ENCODE measurements at regions not wholly inside any gene's neighbourhood (a gene's known extent, or its start where the extent isn't known, plus 50 kb on each side); places are given as distances from the start of the nearest gene placed in this dataset.

DNA sequence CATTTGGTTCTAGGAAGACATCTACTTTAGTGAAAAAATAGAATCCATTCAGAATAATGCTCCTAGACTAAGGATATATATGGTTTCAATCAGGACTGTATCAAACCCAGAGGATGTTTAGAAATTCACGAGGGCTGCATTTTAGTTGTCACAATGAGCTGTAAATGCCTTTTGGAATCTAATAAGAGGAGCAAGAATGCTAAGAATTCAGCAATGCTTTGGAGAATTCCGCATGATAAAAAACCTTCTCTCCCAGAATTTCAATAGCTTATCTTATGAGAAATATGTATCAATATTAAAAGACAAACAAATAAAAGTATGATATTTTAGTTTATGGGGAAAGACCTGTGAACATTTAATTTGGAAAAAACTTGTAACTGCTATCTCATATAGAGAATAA is 885.1 kb downstream of the ZPLD1 start:
- Mint-ChIP-seq H3K27me3 (no peaks in the 10 kb centered on the region), H3K4me3 (no peak overlapping the region), H3K27ac (no peak overlapping the region), H3K4me1 (no peaks in the 10 kb centered on the region), H3K36me3 (no peaks in the 10 kb centered on the region), H3K9me3 (peaks cover 0 to 9% (median 0%) of the 10 kb centered on the region in 3 donors)

- no peak overlapping the region for H3K4me3 Mint-ChIP-seq
- peaks cover 0 to 3% (median 2%) of the 10 kb centered on the region in 3 donors for H3K9me3 Mint-ChIP-seq
- H3K36me3 Mint-ChIP-seq: no peaks in the 10 kb centered on the region
- no peak overlapping the region for H3K27ac Mint-ChIP-seq
- peaks cover 1% of the 10 kb centered on the region for H3K27me3 Mint-ChIP-seq
- H3K4me1 Mint-ChIP-seq: no peaks in the 10 kb centered on the region
Measured at GRCh38 chr3:103337179-103337845, 902.5 kb downstream of the ZPLD1 start.

GRCh38 chr3:103341078-103341606 is 906.3 kb downstream of the ZPLD1 start:
- H3K27ac Mint-ChIP-seq: no peak overlapping the region
- no peaks in the 10 kb centered on the region for H3K4me1 Mint-ChIP-seq
- H3K36me3 Mint-ChIP-seq: no peaks in the 10 kb centered on the region
- H3K9me3 Mint-ChIP-seq: peaks cover 0 to 6% (median 2%) of the 10 kb centered on the region in 3 donors
- H3K27me3 Mint-ChIP-seq: peaks cover 1% of the 10 kb centered on the region
- no peak overlapping the region for H3K4me3 Mint-ChIP-seq

DNA sequence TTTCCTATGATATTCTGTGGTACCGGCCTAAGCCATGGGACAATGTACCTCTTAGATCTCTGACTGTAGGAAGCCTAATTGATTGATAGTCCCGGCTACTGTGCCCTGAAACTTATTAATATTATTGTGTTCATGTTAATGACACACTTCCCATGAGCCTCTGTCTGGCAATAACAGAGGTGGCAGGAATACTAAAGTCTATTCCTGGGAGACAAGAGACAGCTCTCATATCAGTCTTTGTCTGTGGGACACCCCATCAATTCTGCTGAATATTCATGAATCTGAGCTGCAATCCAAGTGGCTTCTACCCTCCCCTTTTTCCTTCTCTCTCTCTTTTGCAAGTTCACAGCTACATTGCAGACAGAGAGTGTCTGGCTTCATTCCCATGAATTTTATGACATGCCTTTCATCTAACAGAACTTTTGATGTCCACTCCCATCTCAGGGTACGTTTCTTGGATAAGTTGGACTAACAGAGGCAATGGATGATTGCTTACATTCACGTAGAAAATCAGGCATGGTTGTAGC is 907.5 kb downstream of the ZPLD1 start:
- Mint-ChIP-seq H3K27ac (no peak overlapping the region), H3K9me3 (peaks cover 0 to 5% (median 2%) of the 10 kb centered on the region in 3 donors), H3K27me3 (peaks cover 1% of the 10 kb centered on the region), H3K4me3 (no peak overlapping the region), H3K4me1 (no peaks in the 10 kb centered on the region), H3K36me3 (no peaks in the 10 kb centered on the region)

DNA sequence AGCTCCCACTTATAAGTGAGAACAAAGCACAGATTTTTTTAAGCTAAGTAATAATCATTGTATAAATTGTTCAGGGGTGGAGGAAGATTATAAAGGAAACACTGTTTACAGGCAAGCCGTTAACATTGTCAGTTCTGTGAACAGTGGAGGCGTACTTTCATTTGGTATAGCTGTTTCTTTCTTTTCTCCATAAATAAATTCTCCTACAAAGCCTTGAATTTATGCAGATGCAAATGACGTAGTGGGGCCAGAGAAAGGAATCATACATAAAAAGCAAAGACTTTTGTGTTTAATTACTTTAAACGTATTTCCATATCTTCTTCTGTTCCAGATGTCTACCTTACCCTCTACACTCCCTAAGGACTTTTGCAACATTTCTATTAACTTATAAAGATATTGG is 914.9 kb downstream of the ZPLD1 start:
- Mint-ChIP-seq H3K9me3 (no peaks in the 10 kb centered on the region), H3K27ac (no peak overlapping the region)

GRCh38 chr3:103365467-103365866 is 930.7 kb downstream of the ZPLD1 start:
- Mint-ChIP-seq H3K27me3 (no peaks in the 10 kb centered on the region), H3K4me3 (no peak overlapping the region), H3K27ac (no peak overlapping the region), H3K9me3 (no peaks in the 10 kb centered on the region), H3K4me1 (no peaks in the 10 kb centered on the region), H3K36me3 (no peaks in the 10 kb centered on the region)

More for the DNA sequence above, 914.9 kb downstream of the ZPLD1 start:
- H3K4me1 Mint-ChIP-seq: no peaks in the 10 kb centered on the region
- H3K27me3 Mint-ChIP-seq: no peaks in the 10 kb centered on the region
- no peak overlapping the region for H3K4me3 Mint-ChIP-seq
- H3K36me3 Mint-ChIP-seq: no peaks in the 10 kb centered on the region

GRCh38 chr3:103367481-103367880 is 932.7 kb downstream of the ZPLD1 start:
- no peak overlapping the region for H3K27ac Mint-ChIP-seq
- no peaks in the 10 kb centered on the region for H3K4me1 Mint-ChIP-seq
- H3K9me3 Mint-ChIP-seq: no peaks in the 10 kb centered on the region
- H3K27me3 Mint-ChIP-seq: no peaks in the 10 kb centered on the region
- H3K36me3 Mint-ChIP-seq: no peaks in the 10 kb centered on the region
- no peak overlapping the region for H3K4me3 Mint-ChIP-seq

DNA sequence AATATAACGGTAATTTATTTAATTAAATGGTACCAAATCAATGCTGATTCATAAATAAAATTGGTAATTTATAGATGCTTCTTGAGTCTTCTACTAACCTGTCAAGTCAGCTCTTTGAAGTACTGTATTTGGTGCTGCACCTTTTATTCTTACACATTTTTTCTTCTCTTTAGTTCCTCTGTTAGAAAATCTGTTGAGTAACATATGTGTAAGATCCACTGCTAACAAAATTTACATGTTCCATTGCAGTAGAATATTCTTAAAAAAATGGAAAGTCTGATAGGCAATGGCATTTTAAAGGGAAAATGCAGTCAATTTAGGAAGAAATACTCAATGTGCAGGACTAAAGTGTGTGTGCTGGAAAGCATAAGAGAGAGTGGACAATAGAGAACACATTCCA is 936.6 kb downstream of the ZPLD1 start:
- no peak overlapping the region for H3K27ac Mint-ChIP-seq
- H3K36me3 Mint-ChIP-seq: no peaks in the 10 kb centered on the region
- no peaks in the 10 kb centered on the region for H3K4me1 Mint-ChIP-seq
- no peak overlapping the region for H3K4me3 Mint-ChIP-seq
- H3K9me3 Mint-ChIP-seq: no peaks in the 10 kb centered on the region
- H3K27me3 Mint-ChIP-seq: no peaks in the 10 kb centered on the region

DNA sequence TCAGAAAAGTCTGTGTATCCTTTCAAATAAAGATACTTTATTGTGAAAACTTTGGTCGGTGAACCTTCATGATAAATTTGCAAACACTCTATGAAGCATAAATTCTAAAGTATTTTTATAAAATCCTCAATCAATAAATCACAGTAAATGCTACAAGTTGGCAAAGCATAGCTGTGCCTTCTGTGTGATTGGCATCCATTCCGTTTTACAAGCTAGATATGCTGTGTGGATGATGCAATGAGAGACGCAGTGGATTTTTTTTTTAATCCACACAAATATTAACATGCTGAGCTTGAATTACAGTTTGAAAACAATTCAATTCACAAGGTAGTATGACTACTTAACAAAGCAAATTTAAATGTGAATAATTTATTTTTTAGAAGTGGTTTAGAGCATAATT is 937.2 kb downstream of the ZPLD1 start:
- Mint-ChIP-seq H3K4me1 (no peaks in the 10 kb centered on the region), H3K36me3 (no peaks in the 10 kb centered on the region), H3K9me3 (no peaks in the 10 kb centered on the region), H3K27me3 (no peaks in the 10 kb centered on the region), H3K27ac (no peak overlapping the region), H3K4me3 (no peak overlapping the region)

- Mint-ChIP-seq H3K36me3 (no peaks in the 10 kb centered on the region), H3K4me1 (no peaks in the 10 kb centered on the region), H3K4me3 (no peak overlapping the region), H3K27me3 (no peaks in the 10 kb centered on the region), H3K9me3 (peaks cover 0 to 2% (median 0%) of the 10 kb centered on the region in 3 donors), H3K27ac (no peak overlapping the region)
Measured at GRCh38 chr3:103380391-103380790, 945.6 kb downstream of the ZPLD1 start.

DNA sequence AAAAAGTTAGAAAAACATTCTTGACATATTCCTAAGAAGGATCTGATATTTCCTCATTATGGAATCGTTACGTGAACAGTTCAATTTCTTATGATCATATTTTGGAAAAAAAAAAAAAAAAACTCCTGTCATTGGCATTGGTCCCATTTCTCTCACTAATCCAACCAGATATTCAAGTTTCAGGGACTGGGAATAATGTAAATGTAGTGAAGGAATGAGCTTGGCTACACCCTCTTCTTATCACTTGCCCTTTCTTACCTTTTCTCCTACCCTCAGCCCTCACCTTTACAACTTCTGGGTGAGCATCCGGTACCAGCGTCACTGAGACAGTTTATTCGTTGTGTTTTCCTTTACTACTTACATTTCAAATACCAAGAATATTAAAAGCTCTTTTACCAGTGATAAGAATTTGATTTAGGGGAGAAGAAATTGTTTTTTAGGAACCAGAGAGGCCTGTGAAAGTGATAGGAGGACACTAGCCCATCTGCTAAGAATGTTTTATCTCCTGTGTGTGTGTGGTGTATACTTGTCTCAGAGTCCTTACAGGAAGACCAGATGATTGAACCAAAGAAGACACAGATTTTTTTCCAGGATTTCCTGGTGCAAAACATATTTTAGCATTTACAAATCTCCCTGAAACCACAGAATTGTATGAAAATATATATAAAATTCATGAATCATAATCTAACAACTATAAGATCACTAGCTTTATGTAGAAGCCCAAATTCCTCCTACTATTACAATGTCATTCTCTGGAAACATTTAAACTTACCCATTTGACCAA is 946.7 kb downstream of the ZPLD1 start:
- H3K9me3 Mint-ChIP-seq: peaks cover 0 to 2% (median 0%) of the 10 kb centered on the region in 3 donors
- no peak overlapping the region for H3K4me3 Mint-ChIP-seq
- no peaks in the 10 kb centered on the region for H3K27me3 Mint-ChIP-seq
- no peaks in the 10 kb centered on the region for H3K36me3 Mint-ChIP-seq
- no peak overlapping the region for H3K27ac Mint-ChIP-seq
- H3K4me1 Mint-ChIP-seq: no peaks in the 10 kb centered on the region

- no peaks in the 10 kb centered on the region for H3K4me1 Mint-ChIP-seq
- H3K27ac Mint-ChIP-seq: no peak overlapping the region
- no peaks in the 10 kb centered on the region for H3K27me3 Mint-ChIP-seq
- H3K36me3 Mint-ChIP-seq: no peaks in the 10 kb centered on the region
- H3K4me3 Mint-ChIP-seq: no peak overlapping the region
- H3K9me3 Mint-ChIP-seq: no peaks in the 10 kb centered on the region
Measured at GRCh38 chr3:103385961-103386656, 951.3 kb downstream of the ZPLD1 start.

GRCh38 chr3:103388214-103388613 is 953.4 kb downstream of the ZPLD1 start:
- H3K4me3 Mint-ChIP-seq: no peak overlapping the region
- no peaks in the 10 kb centered on the region for H3K9me3 Mint-ChIP-seq
- H3K27me3 Mint-ChIP-seq: no peaks in the 10 kb centered on the region
- no peak overlapping the region for H3K27ac Mint-ChIP-seq
- H3K36me3 Mint-ChIP-seq: no peaks in the 10 kb centered on the region
- no peaks in the 10 kb centered on the region for H3K4me1 Mint-ChIP-seq

DNA sequence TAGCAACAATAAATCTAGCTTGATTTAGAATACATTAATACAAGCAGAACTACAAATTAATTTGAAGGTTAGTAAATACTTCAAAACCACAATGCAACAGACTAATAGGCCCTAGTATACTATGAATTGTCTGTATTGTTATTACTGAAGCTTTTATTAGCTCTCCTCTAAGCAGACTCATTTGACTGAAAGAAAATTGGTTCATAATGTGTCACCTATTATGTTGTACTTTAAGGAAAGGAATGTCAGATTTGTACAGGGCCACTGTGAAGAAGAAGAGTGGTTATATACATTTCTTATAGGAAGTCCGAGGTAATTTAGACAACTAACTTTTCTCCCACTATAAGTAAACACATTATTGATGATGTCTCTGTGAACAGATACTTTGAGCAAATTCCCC is 954.5 kb downstream of the ZPLD1 start:
- no peak overlapping the region for H3K27ac Mint-ChIP-seq
- no peaks in the 10 kb centered on the region for H3K9me3 Mint-ChIP-seq
- H3K4me3 Mint-ChIP-seq: no peak overlapping the region
- no peaks in the 10 kb centered on the region for H3K36me3 Mint-ChIP-seq
- H3K4me1 Mint-ChIP-seq: no peaks in the 10 kb centered on the region
- H3K27me3 Mint-ChIP-seq: no peaks in the 10 kb centered on the region

All from IgD-negative memory B cell (primary cell).